ENCODE measurements at regions not wholly inside any gene's neighbourhood (a gene's known extent, or its start where the extent isn't known, plus 50 kb on each side); places are given as distances from the start of the nearest gene placed in this dataset.

- TF ChIP-seq POLR2A (IDR thresholded peaks at IDR 0.05) (no peak), CTCF (IDR thresholded peaks at IDR 0.05) (no peak)
Observed at GRCh38 chr1:81506699-81507098, 294.0 kb upstream of the ADGRL2 start.
